SK-MEL-5 (cell line): ENCODE measurements at regions not wholly inside any gene's neighbourhood (a gene's known extent, or its start where the extent isn't known, plus 50 kb on each side); places are given as distances from the start of the nearest gene placed in this dataset.
A peak's percentile ranks its signal among the peaks of the same experiment; 100 is the strongest.

ENCODE experiments used
- DNase-seq: peaks from one replicate; pipeline ENCODE4 v3.0.0-alpha.2; 2016; ENCODE audit warnings: low read depth, low spot score
- in situ Hi-C: cut with HindIII; loops from 2 replicates; pipeline ENCODE4 v1.10.0; 2016; ENCODE audit warnings: low sequenced_read_pairs, high pct_unique_total_duplicates, low pct_unique_long_range_greater_than_20kb

GRCh38 chr7:125908711-125909110 is 979.1 kb upstream of the POT1 start:
- DNase-seq: peak; percentile 19
- in situ Hi-C loops: no loop called here

DNA sequence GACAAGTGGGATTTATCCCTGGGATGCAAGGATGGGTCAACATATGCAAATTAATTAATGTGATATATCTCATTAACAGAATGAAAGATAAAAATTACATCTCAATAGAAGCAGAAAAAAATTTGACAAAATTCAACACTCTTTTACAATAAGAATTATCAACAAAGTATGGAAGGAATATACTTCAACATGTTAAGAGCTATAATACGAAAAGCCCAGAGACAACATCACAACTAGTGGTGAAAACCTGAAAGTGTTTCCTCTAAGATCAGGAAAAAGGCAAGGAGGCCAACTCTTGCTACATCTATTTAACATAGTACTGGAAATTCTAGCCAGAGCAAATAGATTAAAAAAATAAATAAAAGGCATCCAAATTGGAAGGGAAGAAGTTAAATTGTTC is 970.0 kb upstream of the POT1 start:
- in situ Hi-C loops: no loop called here
- no peak for DNase-seq

GRCh38 chr7:125892434-125892833 is 962.8 kb upstream of the POT1 start:
- in situ Hi-C loops: no loop called here
- no peak for DNase-seq

- in situ Hi-C loops: no loop called here
- DNase-seq: peak; percentile 70
Measured at GRCh38 chr7:125878988-125879387, 949.4 kb upstream of the POT1 start.

DNA sequence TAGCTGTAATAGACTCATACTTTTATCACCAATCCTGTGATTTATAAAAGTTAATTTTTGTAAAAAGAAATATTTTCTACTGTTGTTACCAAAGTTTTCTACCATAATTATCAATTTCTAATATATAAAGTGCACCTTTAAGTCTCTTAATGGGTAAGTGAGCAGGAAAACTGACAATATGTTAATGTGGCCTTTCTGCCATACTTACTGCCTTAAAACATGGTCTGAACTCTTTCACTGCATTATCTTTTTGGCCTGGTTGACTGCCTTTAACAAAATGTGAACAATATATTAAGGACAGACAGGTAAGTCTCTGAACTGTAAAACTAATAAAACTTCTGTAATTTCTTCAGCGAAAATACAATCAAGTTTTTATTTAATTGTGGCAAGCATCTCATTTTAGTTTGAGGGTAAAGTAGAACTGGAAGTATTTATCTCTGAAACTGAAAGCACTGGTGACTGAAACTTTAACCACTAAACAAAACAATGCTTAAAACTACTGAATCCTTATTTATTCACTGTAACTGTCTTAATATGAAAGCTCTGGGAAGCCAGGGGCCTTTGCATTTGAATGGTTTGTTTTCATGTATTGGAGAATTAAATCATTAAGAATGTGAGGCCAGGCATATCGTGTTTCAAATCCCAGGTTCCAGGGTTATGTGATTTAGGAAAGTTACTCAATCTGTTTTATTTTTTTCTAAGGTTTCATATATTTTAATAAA is 948.8 kb upstream of the POT1 start:
- in situ Hi-C loops: no loop called here
- peak; percentile 32 for DNase-seq

GRCh38 chr7:125877246-125877645 is 947.6 kb upstream of the POT1 start:
- no peak for DNase-seq
- in situ Hi-C loops: no loop called here

DNA sequence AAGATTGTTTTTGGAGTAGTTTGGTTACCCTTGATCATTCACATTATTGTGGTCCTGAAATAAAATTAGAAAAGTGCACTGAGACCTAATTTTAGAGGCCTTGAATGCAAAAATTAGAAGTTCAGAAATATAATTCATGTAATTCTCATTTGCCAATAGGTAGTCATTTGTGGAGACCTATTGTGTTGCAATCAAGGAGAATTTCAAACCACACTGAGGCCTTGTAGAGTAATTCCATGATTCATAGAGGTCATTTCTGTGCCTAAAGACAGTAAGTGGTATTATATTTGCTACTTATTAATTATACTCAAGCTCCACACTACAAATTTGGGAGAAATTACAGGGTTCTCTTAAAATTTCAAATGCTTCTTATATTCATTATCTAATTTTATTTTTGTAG is 946.8 kb upstream of the POT1 start:
- DNase-seq: no peak

GRCh38 chr7:125871431-125871830 is 941.8 kb upstream of the POT1 start:
- DNase-seq: no peak
- in situ Hi-C loops: no loop called here

More for the DNA sequence above, 946.8 kb upstream of the POT1 start:
- in situ Hi-C loops: no loop called here

DNA sequence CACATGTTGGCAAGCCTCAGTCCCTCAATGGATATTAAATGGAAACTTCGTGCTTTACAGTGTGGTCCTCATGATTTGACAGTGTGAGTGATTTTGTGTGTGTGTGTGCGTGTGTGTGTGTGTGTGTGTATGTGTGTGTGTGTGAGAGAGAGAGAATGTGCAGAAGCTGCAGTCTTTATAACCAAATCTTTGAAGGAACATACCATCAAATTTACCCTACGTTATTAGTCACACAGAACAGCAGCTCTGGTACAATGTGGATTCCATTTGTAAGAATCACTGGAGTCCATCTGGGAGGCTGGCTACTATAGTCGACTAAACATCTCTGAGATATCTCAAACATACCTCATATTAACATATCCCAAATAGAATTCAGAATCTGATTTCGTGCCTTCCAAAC is 928.0 kb upstream of the POT1 start:
- no peak for DNase-seq
- in situ Hi-C loops: no loop called here

DNA sequence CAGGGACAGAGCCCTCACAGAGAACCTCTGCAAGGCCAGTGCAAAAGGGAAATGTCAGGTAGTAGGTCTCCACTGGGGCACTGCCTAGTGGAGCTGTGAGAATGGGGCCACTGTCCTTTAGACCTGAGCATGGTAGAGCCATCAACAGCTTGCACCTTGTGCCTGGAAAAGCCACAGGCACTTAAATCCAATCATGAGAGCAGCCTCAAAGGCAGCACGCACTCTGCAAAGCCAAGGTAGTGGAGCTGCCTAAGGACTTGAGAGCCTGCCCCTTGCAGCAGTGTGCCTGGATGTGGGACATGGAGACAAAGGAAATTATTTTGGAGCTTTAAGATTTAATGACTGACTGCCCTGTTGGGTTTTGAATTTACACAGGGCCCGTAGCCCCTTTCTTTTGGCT is 918.5 kb upstream of the POT1 start:
- no peak for DNase-seq
- in situ Hi-C loops: no loop called here

GRCh38 chr7:125847692-125848091 is 918.1 kb upstream of the POT1 start:
- in situ Hi-C loops: no loop called here

GRCh38 chr7:125847055-125847454 is 917.4 kb upstream of the POT1 start:
- in situ Hi-C loops: no loop called here
- no peak for DNase-seq

More at GRCh38 chr7:125847692-125848091, 918.1 kb upstream of the POT1 start:
- no peak for DNase-seq

- in situ Hi-C loops: no loop called here
- DNase-seq: no peak
Measured at GRCh38 chr7:125845686-125846085, 916.1 kb upstream of the POT1 start.

GRCh38 chr7:125834421-125834820 is 904.8 kb upstream of the POT1 start:
- no peak for DNase-seq
- in situ Hi-C loops: no loop called here

- DNase-seq: no peak
- in situ Hi-C loops: no loop called here
Measured at GRCh38 chr7:125833839-125834238, 904.2 kb upstream of the POT1 start.

DNA sequence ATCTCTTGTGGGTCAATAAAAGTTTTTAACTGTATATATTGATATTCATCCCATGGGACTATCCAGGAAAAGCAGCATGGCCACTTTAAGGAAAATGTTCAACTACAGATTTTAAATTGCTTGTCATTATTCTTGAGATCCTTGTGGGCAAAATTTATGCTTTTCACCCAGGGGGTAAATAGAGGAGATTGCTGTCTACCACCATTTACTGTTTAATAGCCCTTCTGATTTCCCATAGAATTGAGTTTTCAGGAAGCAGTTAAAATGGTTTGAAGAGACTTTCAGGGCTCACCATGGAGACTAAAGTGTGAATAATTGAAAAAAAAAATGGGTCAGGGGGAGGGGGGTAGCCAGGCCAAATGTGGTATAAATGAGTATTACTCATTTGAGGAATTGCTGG is 901.1 kb upstream of the POT1 start:
- in situ Hi-C loops: no loop called here
- no peak for DNase-seq

- in situ Hi-C loops: no loop called here
- no peak for DNase-seq
Measured at GRCh38 chr7:125828153-125828700, 898.6 kb upstream of the POT1 start.

- no peak for DNase-seq
- in situ Hi-C loops: no loop called here
Measured at GRCh38 chr7:125823538-125823937, 893.9 kb upstream of the POT1 start.

GRCh38 chr7:125820495-125820894 is 890.9 kb upstream of the POT1 start:
- in situ Hi-C loops: no loop called here

More at GRCh38 chr7:125820495-125820894, 890.9 kb upstream of the POT1 start:
- no peak for DNase-seq
